Spinal cord (tissue), 9 donors: ENCODE measurements at regions not wholly inside any gene's neighbourhood (a gene's known extent, or its start where the extent isn't known, plus 50 kb on each side); places are given as distances from the start of the nearest gene placed in this dataset.

Experiments
- DNase-seq, 6 donors: peaks; one replicate each; pipeline versions ENCODE4 v3.0.0 to v3.0.0-alpha.2; 2013 to 2015; ENCODE audit warnings: low spot score in 6 of 6, low read depth in 4 of 6
- H3K27ac ChIP-seq: one replicate; pipeline ENCODE4 v1.5.1; 2013; ENCODE audit warnings: low read depth, low read length, control low read depth
- H3K27me3 ChIP-seq: one replicate; pipeline ENCODE4 v1.6.1; 2013; ENCODE audit warnings: low read length; ENCODE audit not compliant: control insufficient read depth, insufficient read depth
- H3K36me3 ChIP-seq: one replicate; pipeline ENCODE4 v1.6.1; 2013; ENCODE audit warnings: low read length; ENCODE audit not compliant: control insufficient read depth, insufficient read depth
- H3K4me1 ChIP-seq: one replicate; pipeline ENCODE4 v1.6.1; 2013; ENCODE audit warnings: low read length; ENCODE audit not compliant: control insufficient read depth, insufficient read depth
- H3K4me3 ChIP-seq: one replicate; pipeline ENCODE4 v1.5.1; 2013; ENCODE audit warnings: low read depth, low read length, control low read depth
- H3K9me3 ChIP-seq: one replicate; pipeline ENCODE4 v1.6.1; 2013; ENCODE audit warnings: low read length; ENCODE audit not compliant: control insufficient read depth, insufficient read depth
- WGBS: methylation state at CpG from one replicate; pipeline ENCODE4 v1.1.5; 2013; ENCODE audit warnings: missing lambda C conversion rate; ENCODE audit not compliant: insufficient coverage; 5-methylcytosine and 5-hydroxymethylcytosine counted together
- donor health status: healthy.

GRCh38 chr11:92873551-92873950 is 95.9 kb upstream of the MTNR1B start:
- Histone ChIP-seq H3K27me3 (no peaks in the 10 kb centered on the region), H3K27ac (no peak overlapping the region), H3K36me3 (no peaks in the 10 kb centered on the region), H3K9me3 (no peaks in the 10 kb centered on the region), H3K4me1 (no peaks in the 10 kb centered on the region), H3K4me3 (no peak overlapping the region)
- no CpG with 5 or more reads among the region's 2 CpGs for WGBS
- peak in 1 of 6 donors; percentile 61 for DNase-seq

DNA sequence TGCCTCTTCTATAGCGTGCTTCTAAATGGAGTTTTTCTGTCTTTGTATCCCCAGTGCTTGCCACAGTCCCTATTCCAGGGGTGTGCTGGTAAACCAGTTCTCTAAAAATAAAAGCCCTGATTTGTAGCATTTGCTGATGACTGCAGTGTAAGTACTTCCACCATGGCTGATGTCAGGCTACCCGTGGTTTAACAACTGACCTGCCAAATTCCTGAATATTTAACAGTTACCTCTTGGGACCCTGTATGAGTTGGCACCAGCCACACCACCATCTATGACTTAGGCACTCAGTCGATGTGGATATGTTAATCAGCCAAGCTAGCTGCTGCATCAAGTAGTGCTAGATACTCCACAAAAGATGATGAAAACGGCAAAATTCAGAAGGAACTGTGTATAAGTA is 94.0 kb upstream of the MTNR1B start:
- no peaks in the 10 kb centered on the region for H3K4me1 ChIP-seq
- no peaks in the 10 kb centered on the region for H3K36me3 ChIP-seq
- H3K27me3 ChIP-seq, result no peaks in the 10 kb centered on the region
- DNase-seq, result no peak
- H3K4me3 ChIP-seq, result no peak overlapping the region
- 81% methylated on average over 2 of the region's 4 CpGs for WGBS
- no peaks in the 10 kb centered on the region for H3K9me3 ChIP-seq
- no peak overlapping the region for H3K27ac ChIP-seq

DNA sequence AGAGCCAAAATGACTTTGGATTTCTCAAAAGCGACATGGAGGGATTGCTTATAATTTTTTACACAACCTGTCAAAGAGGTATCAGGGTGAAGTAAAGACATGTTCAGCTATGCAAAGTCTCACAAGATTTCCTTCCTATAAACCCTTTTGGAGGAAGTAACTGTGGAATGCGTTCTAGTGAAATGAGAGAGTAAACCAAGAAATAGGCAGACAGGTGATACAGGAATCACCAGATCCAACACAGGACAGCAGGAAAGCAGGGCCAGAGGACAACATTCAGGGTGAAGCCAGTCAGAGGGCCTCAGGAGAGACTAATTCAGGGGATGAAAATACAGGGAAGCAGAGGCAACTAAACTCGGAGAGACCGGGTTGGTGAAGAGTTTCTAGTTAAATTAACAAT is 90.4 kb upstream of the MTNR1B start:
- no peaks in the 10 kb centered on the region for H3K4me1 ChIP-seq
- H3K4me3 ChIP-seq, result no peak overlapping the region
- H3K27me3 ChIP-seq, result no peaks in the 10 kb centered on the region
- WGBS, result no CpG with 5 or more reads among the region's 4 CpGs
- peaks cover 13% of the 10 kb centered on the region for H3K36me3 ChIP-seq
- no peak overlapping the region for H3K27ac ChIP-seq
- no peaks in the 10 kb centered on the region for H3K9me3 ChIP-seq
- DNase-seq, result no peak

- DNase-seq, result no peak
- Histone ChIP-seq H3K36me3 (peaks cover 13% of the 10 kb centered on the region), H3K27me3 (no peaks in the 10 kb centered on the region), H3K4me1 (no peaks in the 10 kb centered on the region), H3K27ac (no peak overlapping the region), H3K9me3 (no peaks in the 10 kb centered on the region), H3K4me3 (no peak overlapping the region)
- 100% methylated on average over 2 of the region's 3 CpGs for WGBS
Observed at GRCh38 chr11:92880381-92880780, 89.1 kb upstream of the MTNR1B start.

DNA sequence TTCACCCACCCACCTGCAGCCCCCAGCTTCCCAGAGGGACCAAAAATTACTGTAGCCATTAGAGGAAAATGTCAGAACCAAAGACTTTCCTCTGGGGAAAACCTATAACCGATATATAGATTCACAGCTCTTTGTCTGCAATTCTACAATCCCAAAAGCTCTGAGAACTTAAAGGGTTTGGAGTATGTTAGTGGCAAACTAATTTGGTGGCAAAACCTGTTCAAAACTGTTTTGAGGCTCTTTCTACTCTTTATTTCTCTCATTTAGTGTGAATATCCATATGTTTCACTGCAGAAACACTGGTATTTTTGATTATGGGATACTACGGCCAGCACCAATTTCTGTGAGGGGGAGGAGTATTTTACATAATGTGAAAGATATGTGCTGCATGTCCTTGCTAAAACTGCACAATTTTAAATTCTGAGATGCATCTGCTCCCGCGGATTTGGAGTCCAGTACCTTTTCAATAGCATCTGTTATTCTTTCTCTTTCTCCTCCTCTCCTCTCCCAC is 87.5 kb upstream of the MTNR1B start:
- Histone ChIP-seq H3K27ac (no peak overlapping the region), H3K4me3 (no peak overlapping the region), H3K27me3 (no peaks in the 10 kb centered on the region), H3K36me3 (peaks cover 13% of the 10 kb centered on the region), H3K9me3 (no peaks in the 10 kb centered on the region), H3K4me1 (no peaks in the 10 kb centered on the region)
- peak in 1 of 6 donors; percentile 23 for DNase-seq
- WGBS, result 100% methylated on average over 1 of the region's 4 CpGs

DNA sequence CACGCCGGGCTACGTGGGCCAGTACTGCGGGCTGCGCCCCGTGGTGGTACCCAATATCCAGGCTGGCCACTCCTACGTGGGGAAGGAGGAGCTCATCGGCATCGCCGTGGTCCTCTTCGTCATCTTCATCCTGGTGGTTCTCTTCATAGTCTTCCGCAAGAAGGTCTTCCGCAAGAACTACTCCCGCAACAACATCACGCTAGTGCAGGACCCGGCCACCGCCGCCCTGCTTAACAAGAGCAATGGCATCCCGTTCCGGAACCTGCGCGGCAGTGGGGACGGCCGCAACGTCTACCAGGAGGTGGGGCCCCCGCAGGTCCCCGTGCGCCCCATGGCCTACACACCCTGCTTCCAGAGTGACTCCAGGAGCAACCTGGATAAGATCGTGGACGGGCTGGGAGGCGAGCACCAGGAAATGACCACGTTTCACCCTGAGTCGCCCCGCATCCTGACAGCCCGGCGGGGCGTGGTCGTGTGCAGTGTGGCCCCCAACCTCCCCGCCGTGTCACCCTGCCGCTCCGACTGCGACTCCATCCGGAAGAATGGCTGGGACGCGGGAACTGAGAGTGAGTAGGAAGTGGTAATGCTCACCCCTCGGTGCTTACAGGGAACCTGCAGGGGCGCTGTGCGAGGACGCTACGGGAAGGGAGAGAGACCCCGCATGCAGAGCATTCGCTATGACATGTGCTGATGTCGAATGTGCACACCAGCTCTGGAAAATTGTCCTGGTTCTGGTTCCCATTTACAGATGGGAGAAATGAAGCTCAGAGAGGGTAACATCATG is 86.4 kb upstream of the MTNR1B start:
- 94% methylated on average over 51 of the region's 54 CpGs for WGBS
- peaks cover 13% of the 10 kb centered on the region for H3K36me3 ChIP-seq
- H3K27me3 ChIP-seq, result no peaks in the 10 kb centered on the region
- H3K4me3 ChIP-seq, result no peak overlapping the region
- DNase-seq, result no peak
- no peak overlapping the region for H3K27ac ChIP-seq
- H3K9me3 ChIP-seq, result no peaks in the 10 kb centered on the region
- no peaks in the 10 kb centered on the region for H3K4me1 ChIP-seq

GRCh38 chr11:92885600-92885999 is 83.9 kb upstream of the MTNR1B start:
- Histone ChIP-seq H3K9me3 (no peaks in the 10 kb centered on the region), H3K4me3 (no peak overlapping the region), H3K27me3 (no peaks in the 10 kb centered on the region), H3K27ac (no peak overlapping the region), H3K4me1 (peaks cover 4% of the 10 kb centered on the region), H3K36me3 (peaks cover 20% of the 10 kb centered on the region)
- 71% methylated on average over 4 of the region's 4 CpGs for WGBS
- peak in 1 of 6 donors; percentile 33 for DNase-seq

- 60% methylated on average over 1 of the region's 4 CpGs for WGBS
- DNase-seq, result peak; percentile 66 to 97 (median 76)
- peaks cover 7% of the 10 kb centered on the region for H3K4me1 ChIP-seq
- H3K27ac ChIP-seq, result no peak overlapping the region
- no peak overlapping the region for H3K4me3 ChIP-seq
- peaks cover 25% of the 10 kb centered on the region for H3K36me3 ChIP-seq
- no peaks in the 10 kb centered on the region for H3K27me3 ChIP-seq
- no peaks in the 10 kb centered on the region for H3K9me3 ChIP-seq
Observed at GRCh38 chr11:92886243-92886905, 83.1 kb upstream of the MTNR1B start.

- WGBS, result 80% methylated on average over 1 of the region's 5 CpGs
- Histone ChIP-seq H3K27ac (no peak overlapping the region), H3K4me3 (no peak overlapping the region), H3K9me3 (no peaks in the 10 kb centered on the region), H3K4me1 (peaks cover 7% of the 10 kb centered on the region), H3K36me3 (peaks cover 12% of the 10 kb centered on the region), H3K27me3 (no peaks in the 10 kb centered on the region)
- DNase-seq, result no peak
Observed at GRCh38 chr11:92888696-92889095, 80.8 kb upstream of the MTNR1B start.

GRCh38 chr11:92890846-92891245 is 78.6 kb upstream of the MTNR1B start:
- H3K36me3 ChIP-seq, result peaks cover 12% of the 10 kb centered on the region
- DNase-seq, result no peak
- no peaks in the 10 kb centered on the region for H3K9me3 ChIP-seq
- WGBS, result 90% methylated on average over 11 of the region's 11 CpGs
- no peaks in the 10 kb centered on the region for H3K27me3 ChIP-seq
- no peak overlapping the region for H3K27ac ChIP-seq
- no peak overlapping the region for H3K4me3 ChIP-seq
- peaks cover 7% of the 10 kb centered on the region for H3K4me1 ChIP-seq
